GM23338 (cell line): ENCODE measurements at regions not wholly inside any gene's neighbourhood (a gene's known extent, or its start where the extent isn't known, plus 50 kb on each side); places are given as distances from the start of the nearest gene placed in this dataset.

Experiments used
- ATAC-seq: fragments of 200-7000 bp; cut with Tn5 transposase; 3 replicates; pipeline ENCODE4 v1.9.1; 2020
- DNase-seq: peaks from one replicate; pipeline ENCODE4 v3.0.0-alpha.2; 2015; ENCODE audit warnings: low spot score
- H2AFZ ChIP-seq: fragments of 200-600 bp; sonication (generic); 2 replicates; pipeline ENCODE4 v1.8.0; 2016; ENCODE audit warnings: antibody characterized with exemption, mild to moderate bottlenecking, moderate library complexity
- H3F3A ChIP-seq: fragments of 200-600 bp; sonication (generic); replicated peaks from 2 replicates; pipeline ENCODE4 v1.8.0; 2017; ENCODE audit warnings: antibody characterized with exemption, mixed run types, low read depth
- H3K27ac ChIP-seq: fragments of 200-600 bp; sonication (generic); 2 replicates; pipeline ENCODE4 v1.6.1; 2016; ENCODE audit warnings: low read depth
- H3K27me3 ChIP-seq: fragments of 200-600 bp; sonication (generic); 2 replicates; pipeline ENCODE4 v1.8.0; 2016; ENCODE audit warnings: mild to moderate bottlenecking, mixed run types, moderate library complexity; ENCODE audit not compliant: insufficient read depth
- H3K36me3 ChIP-seq: fragments of 200-600 bp; sonication (generic); 2 replicates; pipeline ENCODE4 v1.8.0; 2016; ENCODE audit warnings: mild to moderate bottlenecking; ENCODE audit not compliant: insufficient read depth
- H3K4me1 ChIP-seq: fragments of 200-600 bp; sonication (generic); 2 replicates; pipeline ENCODE4 v1.8.0; 2016; ENCODE audit warnings: mild to moderate bottlenecking, moderate library complexity; ENCODE audit not compliant: insufficient read depth
- H3K4me2 ChIP-seq: fragments of 200-600 bp; sonication (generic); 2 replicates; pipeline ENCODE4 v1.7.1; 2017; ENCODE audit warnings: mixed run types
- H3K4me3 ChIP-seq: fragments of 200-600 bp; sonication (generic); 2 replicates; pipeline ENCODE4 v1.6.1; 2016; ENCODE audit warnings: mixed run types
- H3K79me2 ChIP-seq: fragments of 200-600 bp; sonication (generic); replicated peaks from 2 replicates; pipeline ENCODE4 v1.8.0; 2017; ENCODE audit warnings: mild to moderate bottlenecking; ENCODE audit not compliant: insufficient read depth
- H3K9me2 ChIP-seq: fragments of 200-600 bp; sonication (generic); 2 replicates; pipeline ENCODE4 v1.8.0; 2017; ENCODE audit not compliant: insufficient read depth
- H4K20me1 ChIP-seq: fragments of 200-600 bp; sonication (generic); replicated peaks from 2 replicates; pipeline ENCODE4 v1.8.0; 2017; ENCODE audit warnings: mild to moderate bottlenecking; ENCODE audit not compliant: insufficient read depth
- H3K27ac Mint-ChIP-seq: 2 replicates; pipeline ENCODE4 v1.8.0; 2020; ENCODE audit warnings: inconsistent platforms, mild to moderate bottlenecking, moderate library complexity, mixed read lengths
- H3K27me3 Mint-ChIP-seq: 3 replicates; pipeline ENCODE4 v1.8.0; 2022; ENCODE audit warnings: low read depth, mild to moderate bottlenecking, moderate library complexity, mixed read lengths, inconsistent platforms; ENCODE audit not compliant: insufficient read depth, poor library complexity
- H3K36me3 Mint-ChIP-seq: 3 replicates; pipeline ENCODE4 v1.8.0; 2021; ENCODE audit warnings: low read depth, mild to moderate bottlenecking, inconsistent platforms, moderate library complexity, mixed read lengths
- H3K4me1 Mint-ChIP-seq: 3 replicates; pipeline ENCODE4 v1.8.0; 2020; ENCODE audit warnings: mild to moderate bottlenecking, inconsistent platforms, mixed read lengths
- H3K4me3 Mint-ChIP-seq: 3 replicates; pipeline ENCODE4 v1.8.0; 2021; ENCODE audit warnings: moderate library complexity, mild to moderate bottlenecking, inconsistent platforms, mixed read lengths
- H3K9me3 Mint-ChIP-seq: 3 replicates; pipeline ENCODE4 v1.8.0; 2020; ENCODE audit warnings: moderate library complexity, mild to moderate bottlenecking, inconsistent platforms, mixed read lengths
- CREB1 ChIP-seq: fragments of 250-450 bp; sonication (Bioruptor Pico); IDR thresholded peaks from 2 replicates; pipeline ENCODE4 v1.5.0; 2020; ENCODE audit warnings: low read depth, mild to moderate bottlenecking, moderate library complexity
- CTCF ChIP-seq, 2 experiments: fragments of 200-600 bp in 1 of 2; sonication (generic) in 1 of 2; conservative IDR thresholded peaks; 2 replicates each; pipeline versions ENCODE4 v1.5.1 to v1.6.1; 2016 to 2017; ENCODE audit warnings: antibody characterized with exemption in 2 of 2, low read depth in 2 of 2, mild to moderate bottlenecking in 2 of 2, moderate library complexity in 1 of 2
- ETS1 ChIP-seq: IDR thresholded peaks from 2 replicates; pipeline ENCODE4 v1.6.1; 2016; ENCODE audit warnings: antibody characterized with exemption
- EZH2 ChIP-seq: fragments of 200-600 bp; sonication (generic); IDR thresholded peaks from one replicate; pipeline ENCODE4 v1.8.0; 2017; ENCODE audit warnings: antibody characterized with exemption, mild to moderate bottlenecking, low read depth; ENCODE audit not compliant: unreplicated experiment
- EZH2phosphoT487 ChIP-seq: fragments of 200-600 bp; sonication (generic); IDR thresholded peaks from one replicate; pipeline ENCODE4 v1.8.1; 2018; ENCODE audit warnings: antibody characterized with exemption; ENCODE audit not compliant: unreplicated experiment
- JUNB ChIP-seq: IDR thresholded peaks from one replicate; pipeline ENCODE4 v1.6.1; 2016; ENCODE audit warnings: antibody characterized with exemption; ENCODE audit not compliant: unreplicated experiment
- NANOG ChIP-seq: IDR thresholded peaks from 2 replicates; pipeline ENCODE4 v1.6.1; 2016; ENCODE audit warnings: antibody characterized with exemption, borderline replicate concordance
- POLR2AphosphoS5 ChIP-seq: IDR thresholded peaks from 2 replicates; pipeline ENCODE4 v1.6.1; 2016; ENCODE audit warnings: antibody characterized with exemption, low read depth
- REST ChIP-seq: IDR thresholded peaks from one replicate; pipeline ENCODE4 v1.6.1; 2018; ENCODE audit warnings: antibody characterized with exemption; ENCODE audit not compliant: unreplicated experiment
- STAT1 ChIP-seq: IDR thresholded peaks from one replicate; pipeline ENCODE4 v1.6.1; 2016; ENCODE audit warnings: antibody characterized with exemption; ENCODE audit not compliant: unreplicated experiment
- ZNF114 ChIP-seq: fragments of 250-450 bp; sonication (Bioruptor Pico); IDR thresholded peaks from 2 replicates; pipeline ENCODE4 v1.5.0; 2020; ENCODE audit warnings: mild to moderate bottlenecking, moderate library complexity
- ZNF331 ChIP-seq: fragments of 250-450 bp; sonication (Bioruptor Pico); IDR thresholded peaks from 2 replicates; pipeline ENCODE4 v1.5.0; 2020; ENCODE audit warnings: low read depth, mild to moderate bottlenecking, moderate library complexity
- ZNF462 ChIP-seq: fragments of 250-450 bp; sonication (Bioruptor Pico); IDR thresholded peaks from 2 replicates; pipeline ENCODE4 v1.5.0; 2020; ENCODE audit warnings: mild to moderate bottlenecking, moderate library complexity

GRCh38 chr2:105646774-105647076 lies 98.0 kb upstream of the NCK2 start:
- Histone ChIP-seq H3K4me3 (no peak overlapping the region), H3K27ac (no peak overlapping the region), H3F3A (no peaks in the 10 kb centered on the region), H3K36me3 (no peaks in the 10 kb centered on the region), H3K27me3 (no peaks in the 10 kb centered on the region), H3K9me2 (no peaks in the 10 kb centered on the region), H3K4me2 (no peak overlapping the region), H3K4me1 (peaks cover 35% of the 10 kb centered on the region), H2AFZ (no peak overlapping the region), H3K79me2 (no peaks in the 10 kb centered on the region), H4K20me1 (no peaks in the 10 kb centered on the region)
- Mint-ChIP-seq H3K27me3 (peaks cover 8% of the 10 kb centered on the region), H3K4me1 (peaks cover 30% of the 10 kb centered on the region), H3K36me3 (peaks cover 14% of the 10 kb centered on the region), H3K4me3 (no peak overlapping the region), H3K27ac (no peak overlapping the region), H3K9me3 (peaks cover 19% of the 10 kb centered on the region)
- DNase-seq: no peak
- TF ChIP-seq EZH2phosphoT487 (no peak), ZNF462 (CRISPR knock-in tag) (no peak), JUNB (no peak), EZH2 (no peak), REST (no peak), ETS1 (no peak), CREB1 (CRISPR knock-in tag) (no peak), ZNF114 (no peak), CTCF (conservative IDR thresholded peaks at IDR 0.05; ENCODE audit: low read depth in 2 of 2) (no peak), POLR2AphosphoS5 (no peak), ZNF331 (CRISPR knock-in tag) (no peak), STAT1 (no peak), NANOG (no peak)
- ATAC-seq: no peak
